Cardiac fibroblast (primary cell): ENCODE measurements at regions not wholly inside any gene's neighbourhood (a gene's known extent, or its start where the extent isn't known, plus 50 kb on each side); places are given as distances from the start of the nearest gene placed in this dataset.

Source experiments
- DNase-seq, 2 donors: peaks; one replicate each; pipeline versions ENCODE4 v3.0.0 to v3.0.0-alpha.2; 2010; ENCODE audit warnings: low read depth in 2 of 2
- H3K4me3 ChIP-seq, 2 donors: replicated peaks in 1 of 2; 1 replicate in 1 of 2; 2 replicates in 1 of 2; pipeline ENCODE4 v1.5.1; 2011; ENCODE audit warnings: low read depth in 2 of 2, low read length in 2 of 2, mild to moderate bottlenecking in 2 of 2, moderate library complexity in 1 of 2
- TF ChIP-seq, protein P1 (sequence below): IDR thresholded peaks from one replicate; pipeline ENCODE4 v1.5.1; 2011; ENCODE audit warnings: low read depth, mild to moderate bottlenecking, low read length, inconsistent platforms

DNA sequence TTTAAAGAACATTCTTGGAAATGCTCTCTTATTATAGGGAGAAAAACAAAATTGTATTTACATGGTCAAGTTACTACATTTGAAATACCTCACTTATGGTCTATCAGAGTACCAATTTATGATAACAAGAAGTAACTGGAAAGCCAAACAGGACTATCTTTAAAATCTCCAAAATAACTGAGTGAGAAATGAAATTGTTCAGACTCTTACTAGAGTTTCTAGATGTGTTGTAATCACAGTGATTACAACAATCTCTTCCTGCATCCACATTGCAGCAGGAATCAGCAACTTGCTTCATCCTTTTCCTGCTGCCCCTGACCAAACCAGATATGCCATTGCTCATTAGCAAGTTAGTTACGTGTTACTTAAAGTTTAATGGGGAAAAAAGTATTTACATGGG is 245.2 kb upstream of the SMIM31 start:
- no peak for DNase-seq
- TF ChIP-seq, protein P1, sequence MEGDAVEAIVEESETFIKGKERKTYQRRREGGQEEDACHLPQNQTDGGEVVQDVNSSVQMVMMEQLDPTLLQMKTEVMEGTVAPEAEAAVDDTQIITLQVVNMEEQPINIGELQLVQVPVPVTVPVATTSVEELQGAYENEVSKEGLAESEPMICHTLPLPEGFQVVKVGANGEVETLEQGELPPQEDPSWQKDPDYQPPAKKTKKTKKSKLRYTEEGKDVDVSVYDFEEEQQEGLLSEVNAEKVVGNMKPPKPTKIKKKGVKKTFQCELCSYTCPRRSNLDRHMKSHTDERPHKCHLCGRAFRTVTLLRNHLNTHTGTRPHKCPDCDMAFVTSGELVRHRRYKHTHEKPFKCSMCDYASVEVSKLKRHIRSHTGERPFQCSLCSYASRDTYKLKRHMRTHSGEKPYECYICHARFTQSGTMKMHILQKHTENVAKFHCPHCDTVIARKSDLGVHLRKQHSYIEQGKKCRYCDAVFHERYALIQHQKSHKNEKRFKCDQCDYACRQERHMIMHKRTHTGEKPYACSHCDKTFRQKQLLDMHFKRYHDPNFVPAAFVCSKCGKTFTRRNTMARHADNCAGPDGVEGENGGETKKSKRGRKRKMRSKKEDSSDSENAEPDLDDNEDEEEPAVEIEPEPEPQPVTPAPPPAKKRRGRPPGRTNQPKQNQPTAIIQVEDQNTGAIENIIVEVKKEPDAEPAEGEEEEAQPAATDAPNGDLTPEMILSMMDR, result no peak
- no peak overlapping the region for H3K4me3 ChIP-seq

DNA sequence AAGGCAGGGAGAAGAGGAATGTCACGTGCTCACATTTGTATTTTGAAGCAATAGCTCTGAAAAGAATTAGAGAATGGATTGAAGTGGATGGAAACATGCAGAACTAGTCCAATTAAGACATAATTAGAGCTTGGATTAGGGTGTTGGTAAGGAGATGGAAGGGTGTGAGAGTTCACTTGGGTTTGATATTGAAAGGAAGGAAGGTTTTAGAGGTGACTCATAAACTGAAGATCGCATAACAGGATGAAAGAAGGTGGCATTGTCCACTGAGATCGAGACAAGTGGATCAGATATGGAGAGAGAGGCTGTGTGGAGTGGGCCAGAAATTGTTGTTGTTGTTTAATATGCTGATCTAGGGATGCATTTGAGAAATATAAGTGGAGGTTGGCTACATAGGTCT is 244.0 kb upstream of the SMIM31 start:
- no peak for DNase-seq
- TF ChIP-seq, protein P1, result no peak
- no peak overlapping the region for H3K4me3 ChIP-seq

GRCh38 chr4:164512124-164512523 is 241.8 kb upstream of the SMIM31 start:
- DNase-seq, result no peak
- TF ChIP-seq, protein P1, result no peak
- no peak overlapping the region for H3K4me3 ChIP-seq

DNA sequence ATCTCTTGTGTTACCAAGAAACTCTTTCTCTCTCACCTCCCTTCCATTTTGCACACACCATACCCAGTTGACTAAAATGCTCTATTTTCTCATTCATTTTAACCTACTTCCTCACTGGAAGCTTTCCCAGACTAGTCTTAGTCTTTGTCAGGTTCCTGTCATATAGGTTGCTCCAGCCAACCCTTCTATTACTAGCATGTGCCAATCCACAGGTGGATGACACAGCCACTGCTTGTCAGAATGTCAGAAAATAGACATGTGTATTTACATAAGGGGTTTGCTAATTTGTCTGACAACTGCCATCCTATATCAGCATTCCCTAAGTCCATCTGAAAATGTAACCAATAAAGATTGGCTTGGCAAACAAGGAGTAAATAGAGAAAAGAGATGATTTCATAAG is 239.2 kb upstream of the SMIM31 start:
- TF ChIP-seq, protein P1, result no peak

DNA sequence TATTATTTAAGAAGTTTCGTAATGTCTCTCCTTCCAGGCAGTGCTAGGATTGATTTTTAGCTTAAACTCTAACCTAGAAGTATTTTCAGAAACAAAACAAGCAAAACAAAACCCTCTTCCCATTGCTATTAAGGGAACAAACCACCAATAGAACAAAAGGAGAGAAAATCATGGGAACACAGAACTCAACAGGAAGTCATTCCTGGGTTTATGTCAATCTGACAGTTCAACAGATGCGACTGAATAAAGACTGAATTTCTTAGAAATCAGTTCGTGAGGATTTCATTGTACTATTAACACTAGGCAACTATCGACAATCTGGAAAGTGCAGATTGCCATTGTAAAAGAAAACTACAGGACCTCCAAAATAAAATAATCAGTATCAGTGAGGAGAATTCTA is 229.1 kb upstream of the SMIM31 start:
- TF ChIP-seq, protein P1, result no peak
- DNase-seq, result no peak
- H3K4me3 ChIP-seq, result no peak overlapping the region

More for the DNA sequence above, 239.2 kb upstream of the SMIM31 start:
- H3K4me3 ChIP-seq, result no peak overlapping the region
- no peak for DNase-seq

DNA sequence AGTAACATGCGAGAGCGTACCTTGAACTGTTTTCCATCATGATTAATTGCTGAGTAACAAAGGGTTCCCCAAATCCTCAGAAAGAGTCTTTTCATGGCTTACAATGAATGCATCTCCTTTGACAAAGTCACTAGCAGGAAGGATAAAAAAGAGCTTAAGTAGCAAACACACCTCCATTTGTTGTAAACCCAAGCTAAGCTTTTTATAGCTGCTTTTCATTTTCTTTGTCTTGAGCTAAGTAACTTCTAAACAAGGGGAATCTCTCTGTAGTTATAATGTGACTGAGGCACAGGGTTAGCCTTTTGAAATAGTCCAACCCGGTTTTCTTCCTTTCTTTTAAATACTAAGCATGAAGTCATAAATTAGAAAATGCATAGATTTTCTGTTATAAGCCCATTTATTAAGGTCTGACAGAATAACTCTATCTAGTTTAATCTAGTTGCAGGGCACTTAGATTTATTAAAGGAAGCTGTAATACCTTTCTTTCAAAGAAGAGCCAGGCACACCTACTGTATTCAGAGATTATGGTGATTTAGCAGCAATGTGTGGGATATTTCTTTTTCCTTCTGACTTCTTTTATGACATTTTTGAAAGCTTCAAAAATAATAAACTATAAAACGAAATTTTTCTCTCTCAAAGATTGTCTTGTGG is 226.9 kb upstream of the SMIM31 start:
- DNase-seq, result no peak
- H3K4me3 ChIP-seq, result no peak overlapping the region
- TF ChIP-seq, protein P1, result no peak

DNA sequence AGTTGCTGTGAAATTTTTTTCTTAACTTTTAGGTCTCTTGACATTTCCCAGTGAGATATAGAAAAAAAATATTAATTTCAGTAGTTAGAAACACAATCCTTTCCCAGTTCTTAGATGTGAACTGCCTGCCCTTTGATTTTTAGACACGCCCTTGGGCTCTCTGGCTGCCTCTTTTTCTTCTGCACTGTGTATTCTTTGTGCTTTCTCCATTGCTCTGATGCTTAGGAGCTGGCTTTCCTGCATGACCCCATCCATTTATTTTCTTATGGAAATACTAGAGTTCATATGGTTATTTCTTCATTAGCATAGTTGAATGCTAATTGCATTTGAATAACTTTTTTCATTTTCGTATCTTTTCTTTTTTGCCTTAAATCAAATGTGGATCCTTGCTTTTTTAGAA is 224.9 kb upstream of the SMIM31 start:
- TF ChIP-seq, protein P1, result no peak
- H3K4me3 ChIP-seq, result no peak overlapping the region
- DNase-seq, result no peak
